ENCODE measurements at regions not wholly inside any gene's neighbourhood (a gene's known extent, or its start where the extent isn't known, plus 50 kb on each side); places are given as distances from the start of the nearest gene placed in this dataset.

- H3K27ac ChIP-seq, result no peak overlapping the region
- H3K36me3 ChIP-seq (ENCODE audit: low read depth), result no peaks in the 10 kb centered on the region
- BruUV-seq (replicated peaks), result no TSS peak
- intact Hi-C loops (cut with micrococcal nuclease; ENCODE audit: unreplicated experiment), result no loop called here
- H4K20me1 ChIP-seq (ENCODE audit: insufficient read depth), result no peaks in the 10 kb centered on the region
- no peaks in the 10 kb centered on the region for H3K79me2 ChIP-seq (ENCODE audit: low read depth)
- H3K9me2 ChIP-seq (ENCODE audit: insufficient read depth), result no peaks in the 10 kb centered on the region; the same call in 1 of the 2 replicates
- POLR2A ChIA-PET (ENCODE audit: unreplicated experiment), result no interaction called here
- no peak overlapping the region for H2AFZ ChIP-seq
- H3F3A ChIP-seq (ENCODE audit: insufficient read depth, low read depth), result no peaks in the 10 kb centered on the region
- no peaks in the 10 kb centered on the region for H3K9me3 ChIP-seq (ENCODE audit: insufficient read depth, low read depth)
- H3K4me1 ChIP-seq (replicated peaks; ENCODE audit: insufficient read depth), result no peaks in the 10 kb centered on the region
- peaks cover 3% of the 10 kb centered on the region for H3K27me3 ChIP-seq (ENCODE audit: insufficient read depth, low read depth)
- TF ChIP-seq EZH2 (IDR thresholded peaks at IDR 0.05; ENCODE audit: low read depth) (no peak), CTCF (conservative IDR thresholded peaks at IDR 0.05) (no peak)
- no peak for DNase-seq
- CTCF ChIA-PET, result no interaction called here
- H3K4me2 ChIP-seq, result no peak overlapping the region
- H3K4me3 ChIP-seq, result no peak overlapping the region
Measured at GRCh38 chr12:118571730-118572129, 195.4 kb downstream of the SUDS3 start.

GRCh38 chr12:118574288-118574687, 197.9 kb downstream of the SUDS3 start:
- ChIA-PET POLR2A (ENCODE audit: unreplicated experiment) (no interaction called here), CTCF (no interaction called here)
- Histone ChIP-seq H3F3A (ENCODE audit: insufficient read depth, low read depth) (no peaks in the 10 kb centered on the region), H3K9me3 (ENCODE audit: insufficient read depth, low read depth) (no peaks in the 10 kb centered on the region), H3K4me2 (no peak overlapping the region), H3K27ac (no peak overlapping the region), H3K79me2 (ENCODE audit: low read depth) (no peaks in the 10 kb centered on the region), H3K36me3 (ENCODE audit: low read depth) (no peaks in the 10 kb centered on the region), H4K20me1 (ENCODE audit: insufficient read depth) (no peaks in the 10 kb centered on the region), H3K4me3 (no peak overlapping the region), H3K9me2 (ENCODE audit: insufficient read depth) (no peaks in the 10 kb centered on the region; the same call in 1 of the 2 replicates), H3K4me1 (replicated peaks; ENCODE audit: insufficient read depth) (no peaks in the 10 kb centered on the region), H3K27me3 (ENCODE audit: insufficient read depth, low read depth) (no peaks in the 10 kb centered on the region; the same call in 1 of the 2 replicates), H2AFZ (no peak overlapping the region)
- intact Hi-C loops (cut with micrococcal nuclease; ENCODE audit: unreplicated experiment), result no loop called here
- DNase-seq, result no peak
- no TSS peak for BruUV-seq (replicated peaks)
- TF ChIP-seq CTCF (conservative IDR thresholded peaks at IDR 0.05) (no peak), EZH2 (IDR thresholded peaks at IDR 0.05; ENCODE audit: low read depth) (no peak)

GRCh38 chr12:118575730-118576129, 199.4 kb downstream of the SUDS3 start:
- no peak overlapping the region for H3K27ac ChIP-seq
- H3K79me2 ChIP-seq (ENCODE audit: low read depth), result no peaks in the 10 kb centered on the region
- ChIA-PET POLR2A (ENCODE audit: unreplicated experiment) (no interaction called here), CTCF (no interaction called here)
- no peak overlapping the region for H3K4me3 ChIP-seq
- no peaks in the 10 kb centered on the region for H3K4me1 ChIP-seq (replicated peaks; ENCODE audit: insufficient read depth)
- H3K4me2 ChIP-seq, result no peak overlapping the region
- H2AFZ ChIP-seq, result no peak overlapping the region
- intact Hi-C loops (cut with micrococcal nuclease; ENCODE audit: unreplicated experiment), result no loop called here
- no peaks in the 10 kb centered on the region for H4K20me1 ChIP-seq (ENCODE audit: insufficient read depth)
- no peak for DNase-seq
- H3K9me3 ChIP-seq (ENCODE audit: insufficient read depth, low read depth), result no peaks in the 10 kb centered on the region
- no peak for TF ChIP-seq EZH2 (IDR thresholded peaks at IDR 0.05; ENCODE audit: low read depth)
- no peak for TF ChIP-seq CTCF (conservative IDR thresholded peaks at IDR 0.05)
- H3F3A ChIP-seq (ENCODE audit: insufficient read depth, low read depth), result no peaks in the 10 kb centered on the region
- BruUV-seq (replicated peaks), result no TSS peak
- no peaks in the 10 kb centered on the region for H3K9me2 ChIP-seq (ENCODE audit: insufficient read depth)
- H3K27me3 ChIP-seq (ENCODE audit: insufficient read depth, low read depth), result peaks cover 2% of the 10 kb centered on the region; the same call in 1 of the 2 replicates
- no peaks in the 10 kb centered on the region for H3K36me3 ChIP-seq (ENCODE audit: low read depth)

All from PC-9 (cell line).